ENCODE measurements at regions not wholly inside any gene's neighbourhood (a gene's known extent, or its start where the extent isn't known, plus 50 kb on each side); places are given as distances from the start of the nearest gene placed in this dataset.

GRCh38 chr4:180680305-180680704 lies 1562.9 kb upstream of the TENM3 start:
- WGBS, 2 donors (ENCODE audit: extremely low coverage in 2 of 2, insufficient read length in 2 of 2, insufficient replicate concordance in 1 of 2): no CpG with 5 or more reads among the region's 2 CpGs
- Histone ChIP-seq H4K91ac (ENCODE audit: low read depth, low read length, poor library complexity) (no peak overlapping the region), H3K4me1 (ENCODE audit: control insufficient read depth in 2 of 2, insufficient read depth in 1 of 2, low read depth in 1 of 2, low read length in 2 of 2) (peaks cover 0 to under 1% of the 10 kb centered on the region in 2 donors)

GRCh38 chr4:180682776-180683175 lies 1560.4 kb upstream of the TENM3 start:
- no peak overlapping the region for H3K4me3 ChIP-seq (ENCODE audit: low read length in 2 of 2)
- no peak overlapping the region for H2AK5ac ChIP-seq (ENCODE audit: low read depth, low read length)
- H3K27ac ChIP-seq (replicated peaks; ENCODE audit: low read length): no peak overlapping the region
- H2BK12ac ChIP-seq (ENCODE audit: low read length): no peak overlapping the region
- no CpG with 5 or more reads among the region's 2 CpGs for WGBS, 2 donors (ENCODE audit: extremely low coverage in 2 of 2, insufficient read length in 2 of 2, insufficient replicate concordance in 1 of 2)
- H3K27me3 ChIP-seq (ENCODE audit: control insufficient read depth in 3 of 3, insufficient read depth in 3 of 3, low read depth in 1 of 3, low read length in 3 of 3): no peaks in the 10 kb centered on the region
- H2BK120ac ChIP-seq (ENCODE audit: low read depth, low read length): no peak overlapping the region
- H3K23ac ChIP-seq (ENCODE audit: low read depth, low read length, poor library complexity): no peak overlapping the region
- no peak overlapping the region for H3K4me2 ChIP-seq (ENCODE audit: insufficient read depth, low read length, poor library complexity, severe bottlenecking)
- H3K14ac ChIP-seq (ENCODE audit: low read length): no peak overlapping the region
- DNase-seq (ENCODE audit: low spot score): no peak
- no peaks in the 10 kb centered on the region for H3K79me1 ChIP-seq (ENCODE audit: low read depth, low read length)
- H4K8ac ChIP-seq (ENCODE audit: low read depth, low read length): no peak overlapping the region
- H2BK15ac ChIP-seq (ENCODE audit: low read length): no peak overlapping the region
- no peak overlapping the region for H4K91ac ChIP-seq (ENCODE audit: low read depth, low read length, poor library complexity)
- no peaks in the 10 kb centered on the region for H3K9me3 ChIP-seq (replicated peaks in 1 of 2; ENCODE audit: control insufficient read depth in 2 of 2, insufficient read depth in 1 of 2, low read depth in 1 of 2, low read length in 2 of 2)
- no peak overlapping the region for H3K4ac ChIP-seq (ENCODE audit: low read length)
- H3K36me3 ChIP-seq (replicated peaks in 1 of 2; ENCODE audit: control insufficient read depth in 2 of 2, insufficient read depth in 2 of 2, low read length in 2 of 2): no peaks in the 10 kb centered on the region
- no peak overlapping the region for H2AFZ ChIP-seq (ENCODE audit: low read length)
- no peak overlapping the region for H3K18ac ChIP-seq (ENCODE audit: low read length)
- no peaks in the 10 kb centered on the region for H3K4me1 ChIP-seq (ENCODE audit: control insufficient read depth in 2 of 2, insufficient read depth in 1 of 2, low read depth in 1 of 2, low read length in 2 of 2)
- no peak overlapping the region for H2BK5ac ChIP-seq (ENCODE audit: low read length)
- no peak overlapping the region for H3K9ac ChIP-seq (ENCODE audit: low read depth, low read length, poor library complexity)

More at GRCh38 chr4:180680305-180680704, 1562.9 kb upstream of the TENM3 start:
- Histone ChIP-seq H4K8ac (ENCODE audit: low read depth, low read length) (no peak overlapping the region), H3K9ac (ENCODE audit: low read depth, low read length, poor library complexity) (no peak overlapping the region), H2AK5ac (ENCODE audit: low read depth, low read length) (no peak overlapping the region), H3K79me1 (ENCODE audit: low read depth, low read length) (no peaks in the 10 kb centered on the region), H2BK120ac (ENCODE audit: low read depth, low read length) (no peak overlapping the region), H3K4me2 (ENCODE audit: insufficient read depth, low read length, poor library complexity, severe bottlenecking) (no peak overlapping the region), H2BK5ac (ENCODE audit: low read length) (no peak overlapping the region), H3K9me3 (replicated peaks in 1 of 2; ENCODE audit: control insufficient read depth in 2 of 2, insufficient read depth in 1 of 2, low read depth in 1 of 2, low read length in 2 of 2) (no peaks in the 10 kb centered on the region), H2AFZ (ENCODE audit: low read length) (no peak overlapping the region), H3K27me3 (ENCODE audit: control insufficient read depth in 3 of 3, insufficient read depth in 3 of 3, low read depth in 1 of 3, low read length in 3 of 3) (no peaks in the 10 kb centered on the region), H3K18ac (ENCODE audit: low read length) (no peak overlapping the region), H3K36me3 (replicated peaks in 1 of 2; ENCODE audit: control insufficient read depth in 2 of 2, insufficient read depth in 2 of 2, low read length in 2 of 2) (no peaks in the 10 kb centered on the region), H3K4me3 (ENCODE audit: low read length in 2 of 2) (no peak overlapping the region), H2BK15ac (ENCODE audit: low read length) (no peak overlapping the region), H2BK12ac (ENCODE audit: low read length) (no peak overlapping the region), H3K14ac (ENCODE audit: low read length) (no peak overlapping the region), H3K23ac (ENCODE audit: low read depth, low read length, poor library complexity) (no peak overlapping the region), H3K27ac (replicated peaks; ENCODE audit: low read length) (no peak overlapping the region), H3K4ac (ENCODE audit: low read length) (no peak overlapping the region)
- DNase-seq (ENCODE audit: low spot score): no peak

DNA sequence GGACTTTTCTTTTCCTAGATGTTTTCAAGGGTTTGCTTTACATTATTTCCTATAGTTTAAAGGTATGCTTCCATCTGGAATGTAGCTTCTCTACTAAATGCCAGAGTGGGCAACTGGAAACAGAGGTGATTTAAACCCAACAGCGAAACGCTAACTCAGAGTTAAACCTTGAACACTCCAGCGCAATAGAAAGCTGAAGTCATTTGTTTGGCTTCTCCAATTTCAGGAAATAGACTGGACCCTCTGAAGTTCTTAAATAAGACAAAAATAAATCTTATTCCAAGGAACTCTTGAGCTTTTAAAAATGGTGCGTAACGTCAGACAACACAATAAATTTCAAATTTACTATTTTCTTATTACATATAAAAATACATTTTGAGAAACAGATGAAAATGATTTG lies 1560.0 kb upstream of the TENM3 start:
- no peaks in the 10 kb centered on the region for H3K79me1 ChIP-seq (ENCODE audit: low read depth, low read length)
- H3K14ac ChIP-seq (ENCODE audit: low read length): no peak overlapping the region
- H2AFZ ChIP-seq (ENCODE audit: low read length): no peak overlapping the region
- H4K91ac ChIP-seq (ENCODE audit: low read depth, low read length, poor library complexity): no peak overlapping the region
- no CpG with 5 or more reads among the region's 5 CpGs for WGBS, 2 donors (ENCODE audit: extremely low coverage in 2 of 2, insufficient read length in 2 of 2, insufficient replicate concordance in 1 of 2)
- H4K8ac ChIP-seq (ENCODE audit: low read depth, low read length): no peak overlapping the region
- no peaks in the 10 kb centered on the region for H3K9me3 ChIP-seq (replicated peaks in 1 of 2; ENCODE audit: control insufficient read depth in 2 of 2, insufficient read depth in 1 of 2, low read depth in 1 of 2, low read length in 2 of 2)
- DNase-seq (ENCODE audit: low spot score): no peak
- H3K4me3 ChIP-seq (ENCODE audit: low read length in 2 of 2): no peak overlapping the region
- no peaks in the 10 kb centered on the region for H3K27me3 ChIP-seq (ENCODE audit: control insufficient read depth in 3 of 3, insufficient read depth in 3 of 3, low read depth in 1 of 3, low read length in 3 of 3)
- no peak overlapping the region for H2BK120ac ChIP-seq (ENCODE audit: low read depth, low read length)
- no peak overlapping the region for H2BK15ac ChIP-seq (ENCODE audit: low read length)
- H2AK5ac ChIP-seq (ENCODE audit: low read depth, low read length): no peak overlapping the region
- H3K4ac ChIP-seq (ENCODE audit: low read length): no peak overlapping the region
- H3K36me3 ChIP-seq (replicated peaks in 1 of 2; ENCODE audit: control insufficient read depth in 2 of 2, insufficient read depth in 2 of 2, low read length in 2 of 2): no peaks in the 10 kb centered on the region
- H3K18ac ChIP-seq (ENCODE audit: low read length): no peak overlapping the region
- no peak overlapping the region for H2BK12ac ChIP-seq (ENCODE audit: low read length)
- H3K4me2 ChIP-seq (ENCODE audit: insufficient read depth, low read length, poor library complexity, severe bottlenecking): no peak overlapping the region
- no peak overlapping the region for H2BK5ac ChIP-seq (ENCODE audit: low read length)
- no peaks in the 10 kb centered on the region for H3K4me1 ChIP-seq (ENCODE audit: control insufficient read depth in 2 of 2, insufficient read depth in 1 of 2, low read depth in 1 of 2, low read length in 2 of 2)
- no peak overlapping the region for H3K9ac ChIP-seq (ENCODE audit: low read depth, low read length, poor library complexity)
- H3K23ac ChIP-seq (ENCODE audit: low read depth, low read length, poor library complexity): no peak overlapping the region
- no peak overlapping the region for H3K27ac ChIP-seq (replicated peaks; ENCODE audit: low read length)

- H4K91ac ChIP-seq (ENCODE audit: low read depth, low read length, poor library complexity): no peak overlapping the region
- no peak overlapping the region for H2BK15ac ChIP-seq (ENCODE audit: low read length)
- no peaks in the 10 kb centered on the region for H3K79me1 ChIP-seq (ENCODE audit: low read depth, low read length)
- no peak overlapping the region for H2BK5ac ChIP-seq (ENCODE audit: low read length)
- peaks cover 2 to 4% of the 10 kb centered on the region in 2 donors for H3K9me3 ChIP-seq (replicated peaks in 1 of 2; ENCODE audit: control insufficient read depth in 2 of 2, insufficient read depth in 1 of 2, low read depth in 1 of 2, low read length in 2 of 2)
- H3K4me1 ChIP-seq (ENCODE audit: control insufficient read depth in 2 of 2, insufficient read depth in 1 of 2, low read depth in 1 of 2, low read length in 2 of 2): peaks cover 0 to 2% of the 10 kb centered on the region in 2 donors
- H3K9ac ChIP-seq (ENCODE audit: low read depth, low read length, poor library complexity): no peak overlapping the region
- no peaks in the 10 kb centered on the region for H3K36me3 ChIP-seq (replicated peaks in 1 of 2; ENCODE audit: control insufficient read depth in 2 of 2, insufficient read depth in 2 of 2, low read length in 2 of 2)
- peak overlapping the region; percentile 51 for H2AFZ ChIP-seq (ENCODE audit: low read length)
- no peak overlapping the region for H3K4me2 ChIP-seq (ENCODE audit: insufficient read depth, low read length, poor library complexity, severe bottlenecking)
- no peak overlapping the region for H2AK5ac ChIP-seq (ENCODE audit: low read depth, low read length)
- WGBS, 2 donors (ENCODE audit: extremely low coverage in 2 of 2, insufficient read length in 2 of 2, insufficient replicate concordance in 1 of 2): no CpG with 5 or more reads among the region's 2 CpGs
- H3K14ac ChIP-seq (ENCODE audit: low read length): no peak overlapping the region
- no peak overlapping the region for H3K4me3 ChIP-seq (ENCODE audit: low read length in 2 of 2)
- no peak overlapping the region for H3K27ac ChIP-seq (replicated peaks; ENCODE audit: low read length)
- H3K27me3 ChIP-seq (ENCODE audit: control insufficient read depth in 3 of 3, insufficient read depth in 3 of 3, low read depth in 1 of 3, low read length in 3 of 3): no peaks in the 10 kb centered on the region
- no peak overlapping the region for H3K4ac ChIP-seq (ENCODE audit: low read length)
- no peak overlapping the region for H2BK12ac ChIP-seq (ENCODE audit: low read length)
- no peak overlapping the region for H3K18ac ChIP-seq (ENCODE audit: low read length)
- no peak for DNase-seq (ENCODE audit: low spot score)
- no peak overlapping the region for H2BK120ac ChIP-seq (ENCODE audit: low read depth, low read length)
- H3K23ac ChIP-seq (ENCODE audit: low read depth, low read length, poor library complexity): no peak overlapping the region
- no peak overlapping the region for H4K8ac ChIP-seq (ENCODE audit: low read depth, low read length)
Observed at GRCh38 chr4:180688480-180688879, 1554.7 kb upstream of the TENM3 start.

Measured in neuronal stem cell (in vitro differentiated cells).